GM13977 (cell line): ENCODE measurements at regions not wholly inside any gene's neighbourhood (a gene's known extent, or its start where the extent isn't known, plus 50 kb on each side); places are given as distances from the start of the nearest gene placed in this dataset.
"Not testable (repeated sequence)": the region's sequence is repeated elsewhere in the genome, so short reads cannot be mapped to it uniquely, and the experiment has no call there.

ENCODE experiments used
- DNase-seq: peaks from one replicate; pipeline ENCODE4 v3.0.0; 2012; ENCODE audit warnings: low spot score
- in situ Hi-C: fragments of 300-500 bp; cut with MboI; formaldehyde crosslinking; loops from one replicate; pipeline ENCODE4 v1.12.0; 2022; ENCODE audit warnings: low sequenced_read_pairs, low pct_unique_long_range_greater_than_20kb, mixed read lengths, inconsistent platforms; ENCODE audit not compliant: unreplicated experiment
- TF ChIP-seq, protein P1 (sequence below): IDR thresholded peaks from 2 replicates; pipeline ENCODE4 v1.5.1; 2012; ENCODE audit warnings: mild to moderate bottlenecking, control low read depth; ENCODE audit not compliant: insufficient read depth; ENCODE audit errors: extremely low read depth, missing control alignments

DNA sequence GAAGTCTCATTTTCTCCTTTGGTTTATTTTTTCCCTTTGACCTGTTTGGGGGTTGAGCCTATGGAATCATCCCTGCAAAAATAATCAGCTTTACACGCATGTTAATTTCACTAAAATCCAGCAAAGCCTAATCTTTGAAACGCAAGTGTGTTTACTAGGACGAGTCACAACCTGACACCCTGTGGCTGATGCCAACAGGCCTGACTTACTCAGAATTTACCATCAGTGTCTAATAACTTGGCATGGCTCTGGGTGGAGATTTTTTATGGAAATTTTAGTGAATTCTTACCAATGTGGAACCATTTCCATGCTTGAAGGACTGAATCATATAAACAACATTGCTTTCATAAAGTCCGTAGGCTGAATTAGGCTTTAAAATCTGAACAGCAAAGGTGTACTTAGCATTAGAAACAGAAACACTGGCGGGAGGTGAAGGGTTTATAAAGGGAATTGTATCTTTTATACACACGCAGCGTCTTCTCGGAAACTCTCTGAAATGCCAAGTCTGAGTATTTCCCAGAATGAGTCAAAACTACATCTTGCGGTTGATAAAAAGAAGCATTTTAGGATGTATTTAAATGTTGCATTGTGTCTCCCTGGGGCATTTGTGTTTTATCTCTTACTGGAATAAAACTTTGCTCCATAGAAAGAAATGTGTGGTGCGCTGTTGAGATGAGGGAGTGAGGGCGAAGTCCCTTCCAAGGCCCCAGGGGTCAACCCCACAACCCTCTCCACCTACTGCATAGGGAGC is 81.2 kb downstream of the DACT2 start:
- no peak for DNase-seq
- TF ChIP-seq, protein P1, sequence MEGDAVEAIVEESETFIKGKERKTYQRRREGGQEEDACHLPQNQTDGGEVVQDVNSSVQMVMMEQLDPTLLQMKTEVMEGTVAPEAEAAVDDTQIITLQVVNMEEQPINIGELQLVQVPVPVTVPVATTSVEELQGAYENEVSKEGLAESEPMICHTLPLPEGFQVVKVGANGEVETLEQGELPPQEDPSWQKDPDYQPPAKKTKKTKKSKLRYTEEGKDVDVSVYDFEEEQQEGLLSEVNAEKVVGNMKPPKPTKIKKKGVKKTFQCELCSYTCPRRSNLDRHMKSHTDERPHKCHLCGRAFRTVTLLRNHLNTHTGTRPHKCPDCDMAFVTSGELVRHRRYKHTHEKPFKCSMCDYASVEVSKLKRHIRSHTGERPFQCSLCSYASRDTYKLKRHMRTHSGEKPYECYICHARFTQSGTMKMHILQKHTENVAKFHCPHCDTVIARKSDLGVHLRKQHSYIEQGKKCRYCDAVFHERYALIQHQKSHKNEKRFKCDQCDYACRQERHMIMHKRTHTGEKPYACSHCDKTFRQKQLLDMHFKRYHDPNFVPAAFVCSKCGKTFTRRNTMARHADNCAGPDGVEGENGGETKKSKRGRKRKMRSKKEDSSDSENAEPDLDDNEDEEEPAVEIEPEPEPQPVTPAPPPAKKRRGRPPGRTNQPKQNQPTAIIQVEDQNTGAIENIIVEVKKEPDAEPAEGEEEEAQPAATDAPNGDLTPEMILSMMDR = no peak
- in situ Hi-C loops = no loop called here

- DNase-seq, in situ Hi-C loops: not testable (repeated sequence)
These were observed 85.7 kb downstream of the DACT2 start for GRCh38 chr6:168233875-168234213.

DNA sequence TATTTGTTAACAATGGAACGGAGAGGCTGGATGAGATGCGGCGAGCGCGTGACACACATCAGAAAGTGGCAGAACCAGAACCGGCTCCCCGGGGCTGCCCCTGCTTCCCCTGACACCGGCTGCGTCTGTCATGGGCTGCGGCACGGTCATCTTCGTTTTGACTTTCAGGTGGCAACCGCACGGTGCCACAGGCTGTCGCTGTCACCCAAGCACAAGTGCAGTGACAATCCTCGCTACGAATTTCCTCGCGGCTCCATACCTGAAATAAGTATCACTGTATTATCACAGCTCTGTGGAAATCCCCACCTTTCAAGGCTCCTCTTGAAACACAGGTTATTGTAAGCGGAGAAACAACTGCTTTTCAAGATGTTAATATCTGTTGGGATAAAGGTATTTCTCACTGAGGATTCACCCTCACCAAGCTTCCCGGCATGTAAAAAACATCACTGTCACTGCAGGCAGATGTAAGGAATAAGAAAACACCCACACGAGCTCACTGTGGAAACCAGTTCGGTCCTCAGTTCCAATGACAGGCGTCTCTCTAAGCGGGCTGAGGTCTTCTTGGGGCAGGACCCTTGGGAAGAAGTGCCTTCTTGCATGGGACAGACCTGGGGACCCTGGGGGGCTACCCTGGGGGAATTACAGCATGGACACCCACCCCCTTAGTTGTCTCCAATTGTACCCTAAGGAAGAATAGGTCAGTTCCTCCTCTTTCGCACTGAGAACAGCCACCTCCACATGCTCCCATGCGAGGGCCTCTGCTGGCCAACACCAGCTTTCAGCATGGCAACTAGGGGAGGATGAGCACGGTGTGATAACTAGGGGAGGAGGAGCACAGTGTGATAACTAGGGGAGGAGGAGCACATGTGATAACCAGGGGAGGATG is 86.3 kb downstream of the DACT2 start:
- DNase-seq = no peak
- TF ChIP-seq, protein P1 = no peak
- in situ Hi-C loops = no loop called here

DNA sequence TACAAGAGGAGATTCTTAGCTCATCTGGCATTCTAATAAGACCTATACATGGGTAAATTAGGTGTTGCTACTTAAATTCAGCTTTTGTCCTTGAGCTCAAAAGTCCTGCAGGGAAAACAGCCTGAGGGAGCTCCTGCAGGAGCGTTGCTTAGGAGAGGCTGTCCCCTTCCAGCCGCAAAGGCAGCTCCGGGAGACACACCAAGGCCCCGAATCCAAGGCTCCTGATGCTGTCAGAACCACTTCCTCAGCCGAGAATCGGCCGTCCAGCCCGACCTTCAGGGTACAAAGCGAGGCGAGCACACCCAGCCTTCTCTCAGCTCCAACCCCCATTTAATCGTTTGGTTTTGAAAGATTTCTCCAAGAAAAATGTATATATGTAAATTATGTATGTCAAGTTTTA is 87.0 kb downstream of the DACT2 start:
- in situ Hi-C loops = no loop called here
- TF ChIP-seq, protein P1 = no peak
- DNase-seq = no peak

- DNase-seq = no peak
- in situ Hi-C loops = no loop called here
- TF ChIP-seq, protein P1 = no peak
These were observed 87.5 kb downstream of the DACT2 start for GRCh38 chr6:168232062-168232461.

DNA sequence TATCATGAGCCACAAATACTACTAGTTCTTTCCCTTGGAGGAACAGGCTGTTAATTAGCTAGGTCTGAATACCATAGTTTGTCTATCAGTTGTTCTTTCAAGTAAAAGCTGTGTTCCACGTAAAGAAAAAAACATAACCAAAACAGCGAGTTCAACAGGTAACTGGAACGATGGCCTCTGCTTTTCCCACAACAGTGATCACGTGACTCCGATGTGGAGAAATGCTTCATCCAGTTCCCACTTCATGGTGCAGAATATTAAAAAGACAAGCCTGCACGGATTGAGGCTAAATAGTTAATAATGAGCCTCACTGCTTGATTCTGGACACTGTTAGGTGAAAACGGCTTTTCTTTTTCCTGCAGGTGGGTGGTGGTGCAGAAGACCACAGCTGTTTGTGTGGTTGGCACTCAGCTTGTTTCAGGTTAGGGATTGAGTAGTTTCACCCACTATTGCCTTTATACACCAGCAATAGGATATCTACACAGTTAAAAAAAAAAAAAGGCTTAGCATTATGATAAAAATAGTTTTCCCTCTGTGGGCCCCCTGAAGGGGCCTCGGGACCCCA is 88.1 kb downstream of the DACT2 start:
- TF ChIP-seq, protein P1 = no peak
- no peak for DNase-seq
- in situ Hi-C loops = no loop called here

DNA sequence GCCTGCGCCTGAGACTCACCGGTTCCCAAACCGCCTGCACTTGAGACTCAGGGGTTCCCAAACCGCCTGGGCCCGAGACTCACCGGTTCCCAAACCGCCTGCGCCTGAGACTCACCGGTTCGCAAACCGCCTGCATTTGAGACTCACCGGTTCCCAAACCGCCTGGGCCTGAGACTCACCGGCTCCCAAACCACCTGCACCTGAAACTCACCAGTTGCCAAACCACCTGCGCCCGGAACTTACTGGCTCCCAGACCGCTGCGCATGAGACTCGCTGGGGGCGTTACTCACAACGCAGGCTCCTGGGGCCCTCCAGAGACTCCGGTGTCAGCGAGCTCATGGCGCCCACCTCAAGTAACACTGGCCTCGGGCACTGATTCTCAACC is 90.2 kb downstream of the DACT2 start:
- DNase-seq = no peak
- TF ChIP-seq, protein P1 = no peak
- in situ Hi-C loops = no loop called here
